SK-N-MC (cell line): ENCODE measurements at regions not wholly inside any gene's neighbourhood (a gene's known extent, or its start where the extent isn't known, plus 50 kb on each side); places are given as distances from the start of the nearest gene placed in this dataset.

Source experiments
- EZH2 ChIP-seq: fragments of 200-600 bp; sonication (generic); IDR thresholded peaks from one replicate; pipeline ENCODE4 v1.6.1; 2017; ENCODE audit warnings: antibody characterized with exemption
- FOXP2 ChIP-seq: optimal IDR thresholded peaks from 2 replicates; pipeline ENCODE3; 2011; ENCODE audit warnings: mild to moderate bottlenecking, moderate library complexity; ENCODE audit not compliant: insufficient read depth; ENCODE audit errors: extremely low read length, control extremely low read depth
- POLR2AphosphoS5 ChIP-seq: IDR thresholded peaks from 2 replicates; pipeline ENCODE4 v1.6.1; 2012; ENCODE audit warnings: mild to moderate bottlenecking, low read depth, low read length, borderline replicate concordance

GRCh38 chr6:139765825-139766285 is 391.4 kb upstream of the CITED2 start:
- TF ChIP-seq POLR2AphosphoS5 (no peak), EZH2 (no peak), FOXP2 (no peak)
